ENCODE measurements at regions not wholly inside any gene's neighbourhood (a gene's known extent, or its start where the extent isn't known, plus 50 kb on each side); places are given as distances from the start of the nearest gene placed in this dataset.

DNA sequence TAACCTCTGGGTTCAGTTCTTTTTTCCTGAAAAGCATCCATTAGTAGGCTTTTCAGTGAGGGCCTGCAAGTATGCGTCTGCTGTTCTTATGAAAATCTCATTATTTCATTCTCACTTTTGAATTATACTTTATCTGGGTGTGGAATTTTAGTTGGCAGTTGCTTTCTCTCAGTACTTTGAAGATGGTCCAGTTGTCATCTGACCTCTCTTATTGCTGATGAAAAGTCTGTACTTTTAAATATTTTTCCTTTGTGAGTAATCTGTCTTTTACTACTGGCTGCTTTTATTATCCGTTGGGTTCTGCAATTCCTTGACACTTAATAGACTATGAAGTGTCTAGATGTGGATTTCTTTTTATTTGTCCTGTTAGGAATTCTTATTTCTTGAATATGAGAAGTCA lies 307.8 kb downstream of the CYP26B1 start:
- DNase-seq, result no peak
- intact Hi-C loops (cut with DNase I), result no loop called here
- no peak for TF ChIP-seq POLR2A (IDR thresholded peaks at IDR 0.05)
- TF ChIP-seq, protein P1, sequence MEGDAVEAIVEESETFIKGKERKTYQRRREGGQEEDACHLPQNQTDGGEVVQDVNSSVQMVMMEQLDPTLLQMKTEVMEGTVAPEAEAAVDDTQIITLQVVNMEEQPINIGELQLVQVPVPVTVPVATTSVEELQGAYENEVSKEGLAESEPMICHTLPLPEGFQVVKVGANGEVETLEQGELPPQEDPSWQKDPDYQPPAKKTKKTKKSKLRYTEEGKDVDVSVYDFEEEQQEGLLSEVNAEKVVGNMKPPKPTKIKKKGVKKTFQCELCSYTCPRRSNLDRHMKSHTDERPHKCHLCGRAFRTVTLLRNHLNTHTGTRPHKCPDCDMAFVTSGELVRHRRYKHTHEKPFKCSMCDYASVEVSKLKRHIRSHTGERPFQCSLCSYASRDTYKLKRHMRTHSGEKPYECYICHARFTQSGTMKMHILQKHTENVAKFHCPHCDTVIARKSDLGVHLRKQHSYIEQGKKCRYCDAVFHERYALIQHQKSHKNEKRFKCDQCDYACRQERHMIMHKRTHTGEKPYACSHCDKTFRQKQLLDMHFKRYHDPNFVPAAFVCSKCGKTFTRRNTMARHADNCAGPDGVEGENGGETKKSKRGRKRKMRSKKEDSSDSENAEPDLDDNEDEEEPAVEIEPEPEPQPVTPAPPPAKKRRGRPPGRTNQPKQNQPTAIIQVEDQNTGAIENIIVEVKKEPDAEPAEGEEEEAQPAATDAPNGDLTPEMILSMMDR (IDR thresholded peaks at IDR 0.05), result no peak
- no peaks in the 10 kb centered on the region for H3K4me1 ChIP-seq
- H3K4me3 ChIP-seq, result no peak overlapping the region
- WGBS, 2 donors, result 55 to 62% methylated on average over 2 of the region's 2 CpGs
- H3K36me3 ChIP-seq, result no peaks in the 10 kb centered on the region
- H3K27me3 ChIP-seq, result peaks cover 0 to 3% (median 0%) of the 10 kb centered on the region in 4 donors
- no peaks in the 10 kb centered on the region for H3K9me3 ChIP-seq
- H3K27ac ChIP-seq, result no peak overlapping the region

DNA sequence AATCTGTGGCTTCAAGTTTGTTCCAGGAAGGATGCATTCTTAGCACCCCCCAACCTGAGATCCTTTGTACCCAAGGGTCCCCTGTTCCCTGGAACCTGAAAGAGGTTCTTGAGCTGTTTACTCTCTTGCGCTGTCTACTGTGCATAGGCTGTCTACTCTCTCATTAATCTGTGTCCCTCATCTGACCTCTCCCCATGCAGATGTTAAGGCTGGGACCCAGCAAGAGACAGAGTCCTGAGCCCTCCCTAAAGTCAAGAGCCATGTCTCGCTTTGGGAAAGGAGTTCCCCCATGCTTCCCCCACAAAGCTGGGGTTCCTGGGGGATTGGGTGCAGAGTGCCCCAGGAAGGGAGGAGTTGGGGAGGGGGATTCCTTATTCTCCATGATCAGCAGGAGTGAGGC lies 312.9 kb downstream of the CYP26B1 start:
- H3K27ac ChIP-seq, result no peak overlapping the region
- H3K36me3 ChIP-seq, result no peaks in the 10 kb centered on the region
- no peak overlapping the region for H3K4me3 ChIP-seq
- no peaks in the 10 kb centered on the region for H3K9me3 ChIP-seq
- H3K4me1 ChIP-seq, result peaks cover 0 to 13% (median 7%) of the 10 kb centered on the region in 3 donors
- no peaks in the 10 kb centered on the region for H3K27me3 ChIP-seq
- intact Hi-C loops (cut with DNase I), result no loop called here
- DNase-seq, result no peak
- 96 to 100% methylated on average over 1 to 2 of the region's 2 CpGs for WGBS, 2 donors
- TF ChIP-seq POLR2A (IDR thresholded peaks at IDR 0.05), result no peak
- TF ChIP-seq, protein P1 (IDR thresholded peaks at IDR 0.05), result no peak

DNA sequence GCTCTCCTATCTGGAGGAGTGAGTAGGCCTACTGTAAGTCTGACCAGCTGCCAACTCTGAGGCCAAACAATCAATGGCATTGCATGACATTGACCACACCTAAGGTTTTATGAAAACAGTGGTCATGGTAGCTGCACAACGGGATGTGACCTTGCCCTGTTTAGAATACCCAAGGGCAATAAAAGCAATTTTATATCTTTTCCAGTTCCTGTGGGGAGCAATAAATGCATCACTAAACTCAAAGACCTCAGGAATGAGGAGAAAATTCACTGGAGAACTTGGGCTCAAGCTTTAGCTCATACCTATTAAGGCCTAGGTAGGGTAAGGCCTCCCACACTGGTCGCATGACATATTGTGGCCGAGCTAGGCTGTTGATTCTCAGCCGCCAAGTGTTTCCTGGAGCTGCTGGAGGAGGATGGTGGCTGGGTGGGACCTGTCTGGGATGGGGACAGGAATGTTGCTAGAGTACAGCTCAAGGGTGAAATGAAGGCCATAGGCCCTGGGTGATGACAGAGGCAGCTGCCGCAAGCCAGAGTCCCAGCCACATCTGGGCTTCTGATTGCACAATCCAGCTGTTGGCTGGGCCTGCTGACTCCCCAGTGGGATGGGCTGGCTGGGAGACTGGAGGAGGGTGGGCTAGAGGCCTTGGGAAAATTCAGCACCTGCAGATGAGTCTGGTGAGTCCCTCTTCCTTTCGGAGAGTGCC lies 313.7 kb downstream of the CYP26B1 start:
- Histone ChIP-seq H3K36me3 (no peaks in the 10 kb centered on the region), H3K9me3 (no peaks in the 10 kb centered on the region), H3K4me3 (no peak overlapping the region), H3K27me3 (no peaks in the 10 kb centered on the region), H3K4me1 (peaks cover 0 to 13% (median 7%) of the 10 kb centered on the region in 3 donors), H3K27ac (no peak overlapping the region)
- TF ChIP-seq, protein P1 (IDR thresholded peaks at IDR 0.05), result no peak
- no peak for TF ChIP-seq POLR2A (IDR thresholded peaks at IDR 0.05)
- DNase-seq, result no peak
- intact Hi-C loops (cut with DNase I), result no loop called here
- WGBS, 2 donors, result 68 to 94% methylated on average over 4 to 6 of the region's 6 CpGs

DNA sequence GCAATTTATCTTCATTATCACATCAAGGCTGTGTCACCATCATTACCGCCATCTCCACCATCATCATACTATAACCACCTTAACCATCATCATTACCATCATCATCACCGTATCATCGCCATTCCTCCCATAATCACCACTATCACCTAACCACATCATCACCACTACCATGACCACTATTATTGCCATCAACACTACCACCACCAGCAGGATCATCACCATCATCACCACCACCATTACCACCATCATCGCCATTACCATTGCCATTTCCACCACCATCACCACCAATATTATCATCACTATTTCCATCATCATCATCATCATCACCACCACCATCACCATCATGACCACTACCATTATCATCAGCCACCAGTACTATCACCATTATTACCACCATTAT lies 314.4 kb downstream of the CYP26B1 start:
- TF ChIP-seq, protein P1 (IDR thresholded peaks at IDR 0.05), result no peak
- TF ChIP-seq POLR2A (IDR thresholded peaks at IDR 0.05), result no peak
- intact Hi-C loops (cut with DNase I), result no loop called here
- Histone ChIP-seq H3K4me3 (no peak overlapping the region), H3K9me3 (no peaks in the 10 kb centered on the region), H3K27me3 (no peaks in the 10 kb centered on the region), H3K27ac (no peak overlapping the region), H3K36me3 (no peaks in the 10 kb centered on the region), H3K4me1 (peaks cover 0 to 13% (median 7%) of the 10 kb centered on the region in 3 donors)
- 71 to 74% methylated on average over 4 of the region's 4 CpGs for WGBS, 2 donors
- DNase-seq, result no peak

DNA sequence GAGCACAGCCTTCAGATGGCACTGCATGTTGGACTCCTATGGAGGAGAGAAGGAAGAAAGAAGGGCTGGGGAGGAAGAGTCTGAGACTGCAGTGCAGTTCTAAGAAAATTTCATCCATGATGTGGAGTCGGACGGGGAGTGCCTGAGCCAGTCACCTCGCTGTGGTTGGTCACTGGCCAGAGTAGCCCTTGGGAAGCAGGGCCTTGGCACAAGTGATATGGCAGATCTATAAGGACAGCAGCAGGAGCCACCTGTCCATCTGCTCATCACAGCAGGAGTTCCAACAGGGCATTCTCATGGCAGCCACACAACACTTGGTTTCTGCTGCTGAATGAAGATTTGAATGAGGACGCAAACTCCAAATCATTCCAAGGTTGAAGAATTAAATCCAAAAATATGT lies 314.8 kb downstream of the CYP26B1 start:
- DNase-seq, result no peak
- Histone ChIP-seq H3K36me3 (no peaks in the 10 kb centered on the region), H3K4me3 (no peak overlapping the region), H3K27me3 (no peaks in the 10 kb centered on the region), H3K9me3 (no peaks in the 10 kb centered on the region), H3K27ac (no peak overlapping the region), H3K4me1 (peaks cover 0 to 13% (median 7%) of the 10 kb centered on the region in 3 donors)
- no peak for TF ChIP-seq POLR2A (IDR thresholded peaks at IDR 0.05)
- TF ChIP-seq, protein P1 (IDR thresholded peaks at IDR 0.05), result no peak
- 86 to 93% methylated on average over 4 of the region's 4 CpGs for WGBS, 2 donors
- intact Hi-C loops (cut with DNase I), result no loop called here
